K562 (cell line): ENCODE measurements at regions not wholly inside any gene's neighbourhood (a gene's known extent, or its start where the extent isn't known, plus 50 kb on each side); places are given as distances from the start of the nearest gene placed in this dataset.

Source experiments
- BDP1 ChIP-seq: IDR thresholded peaks from 3 replicates; pipeline ENCODE4 v1.6.1; 2011; ENCODE audit not compliant: insufficient read length, insufficient read depth
- E2F5 ChIP-seq: sonication (generic); formaldehyde crosslinking; IDR thresholded peaks from 2 replicates; pipeline ENCODE4 v1.8.0; 2022; ENCODE audit warnings: mild to moderate bottlenecking, missing genetic modification reagents
- HBP1 ChIP-seq: fragments of 450-650 bp; formaldehyde crosslinking; IDR thresholded peaks from 2 replicates; pipeline ENCODE4 v1.4.0; 2022; ENCODE audit warnings: missing genetic modification characterization
- IFI16 ChIP-seq: fragments of 250-450 bp; sonication (Bioruptor Pico); IDR thresholded peaks from 2 replicates; pipeline ENCODE4 v2.1.2; 2022; ENCODE audit warnings: mild to moderate bottlenecking, inconsistent platforms
- KLF16 ChIP-seq: IDR thresholded peaks from 2 replicates; pipeline ENCODE4 v1.6.1; 2016; ENCODE audit warnings: antibody characterized with exemption
- MAFG ChIP-seq: fragments of 450-650 bp; conservative IDR thresholded peaks from 2 replicates; pipeline ENCODE4 v1.6.1; 2016; ENCODE audit warnings: missing genetic modification characterization, missing compliant biosample characterization
- MCM3 ChIP-seq: fragments of 450-650 bp; IDR thresholded peaks from 2 replicates; pipeline ENCODE4 v1.6.1; 2016
- POLR2A ChIP-seq: fragments of 450-650 bp; conservative IDR thresholded peaks from 2 replicates; pipeline ENCODE4 v1.6.1; 2016
- SIRT6 ChIP-seq: IDR thresholded peaks from one replicate; pipeline ENCODE4 v1.6.1; 2012; ENCODE audit warnings: low read depth, mild to moderate bottlenecking, control low read depth, inconsistent platforms, low read length, moderate library complexity
- SOX6 ChIP-seq: fragments of 450-650 bp; IDR thresholded peaks from 2 replicates; pipeline ENCODE4 v1.6.1; 2014; ENCODE audit warnings: mild to moderate bottlenecking
- TAF9B ChIP-seq: fragments of 450-650 bp; IDR thresholded peaks from 2 replicates; pipeline ENCODE4 v1.6.1; 2018; ENCODE audit warnings: mild to moderate bottlenecking; ENCODE audit not compliant: partially characterized antibody
- TBL1XR1 ChIP-seq, 2 experiments: IDR thresholded peaks; 2 replicates each; pipeline ENCODE4 v1.6.1; 2012; ENCODE audit warnings: improper control_type of control experiment in 2 of 2, low read length in 2 of 2, mild to moderate bottlenecking in 1 of 2
- THAP7 ChIP-seq: fragments of 250-450 bp; sonication (Bioruptor Pico); IDR thresholded peaks from 2 replicates; pipeline ENCODE4 v1.5.0; 2021
- ZNF143 ChIP-seq: sonication (generic); formaldehyde crosslinking; IDR thresholded peaks from 2 replicates; pipeline ENCODE4 v1.9.0; 2022; ENCODE audit warnings: mild to moderate bottlenecking, missing genetic modification reagents
- ZNF431 ChIP-seq: sonication (generic); formaldehyde crosslinking; IDR thresholded peaks from 2 replicates; pipeline ENCODE4 v1.8.0; 2022; ENCODE audit warnings: mild to moderate bottlenecking, missing genetic modification reagents

- TF ChIP-seq MCM3 (no peak), IFI16 (CRISPR knock-in tag) (no peak), E2F5 (CRISPR knock-in tag) (no peak), TAF9B (no peak), ZNF143 (CRISPR knock-in tag) (no peak), SOX6 (no peak), SIRT6 (no peak), MAFG (tag) (no peak), POLR2A (no peak), THAP7 (CRISPR knock-in tag) (no peak), BDP1 (no peak), KLF16 (no peak), HBP1 (CRISPR knock-in tag) (no peak), TBL1XR1 (IDR thresholded peaks at IDR 0.05; ENCODE audit: low read length in 2 of 2) (no peak), ZNF431 (CRISPR knock-in tag) (no peak)
- TF ChIP-seq, all 486 proteins: peak for 0
Measured at GRCh38 chr12:3365463-3366411, 125.3 kb upstream of the PRMT8 start (continued).
